Breast epithelium (tissue), 4 donors: ENCODE measurements at regions not wholly inside any gene's neighbourhood (a gene's known extent, or its start where the extent isn't known, plus 50 kb on each side); places are given as distances from the start of the nearest gene placed in this dataset.

Experiments used
- DNase-seq, 2 donors: peaks; one replicate each; pipeline ENCODE4 v3.0.0-alpha.2; 2019; ENCODE audit warnings: low spot score in 2 of 2
- H3K27ac ChIP-seq, 2 donors: fragments of 200-600 bp; sonication (generic) in 1 of 2; one replicate each; pipeline ENCODE4 v1.5.1; 2016 to 2019; ENCODE audit warnings: mild to moderate bottlenecking in 1 of 2
- H3K27me3 ChIP-seq, 2 donors: fragments of 200-600 bp; sonication (generic) in 1 of 2; one replicate each; pipeline versions ENCODE4 v1.5.1 to v1.6.0; 2017 to 2019; ENCODE audit warnings: control low read depth in 1 of 2, mild to moderate bottlenecking in 1 of 2
- H3K36me3 ChIP-seq: fragments of 200-600 bp; one replicate; pipeline ENCODE4 v1.5.1; 2019
- H3K4me1 ChIP-seq, 2 donors: fragments of 200-600 bp; sonication (generic); one replicate each; pipeline ENCODE4 v1.5.1; 2016 to 2019; ENCODE audit warnings: control low read depth in 1 of 2
- H3K4me3 ChIP-seq, 3 donors: fragments of 200-600 bp; sonication (generic); 1 replicate in 2 of 3; 2 replicates in 1 of 3; pipeline ENCODE4 v1.5.1; 2016 to 2019; ENCODE audit warnings: mild to moderate bottlenecking in 3 of 3, moderate library complexity in 2 of 3
- H3K9me3 ChIP-seq, 2 donors: fragments of 200-600 bp; sonication (generic) in 1 of 2; one replicate each; pipeline ENCODE4 v1.5.1; 2016 to 2019; ENCODE audit warnings: control low read depth in 1 of 2
- POLR2A ChIP-seq: fragments of 450-650 bp; IDR thresholded peaks from one replicate; pipeline ENCODE4 v1.6.1; 2016; ENCODE audit warnings: antibody characterized with exemption, mild to moderate bottlenecking, moderate library complexity
- POLR2AphosphoS5 ChIP-seq, 3 donors: sonication (generic); formaldehyde crosslinking; IDR thresholded peaks; one replicate each; pipeline ENCODE4 v1.6.1; 2017; ENCODE audit warnings: antibody characterized with exemption in 3 of 3
- intact Hi-C: fragments of 100-400 bp; cut with DNase I; formaldehyde crosslinking; loops from one replicate; pipeline ENCODE4 v1.15.1; 2023; ENCODE audit warnings: low total_unique reads
- TF ChIP-seq, protein P1 (sequence below), 3 donors: fragments of 450-650 bp; IDR thresholded peaks; one replicate each; pipeline ENCODE4 v1.5.1; 2016 to 2017; ENCODE audit warnings: antibody characterized with exemption in 3 of 3, mild to moderate bottlenecking in 3 of 3, moderate library complexity in 3 of 3

GRCh38 chr10:31656851-31657433 lies 271.7 kb downstream of the ARHGAP12 start:
- no peak for DNase-seq
- H3K4me1 ChIP-seq, result no peaks in the 10 kb centered on the region
- H3K9me3 ChIP-seq, result no peaks in the 10 kb centered on the region
- peak overlapping the region; percentile 4 to 23 for H3K27ac ChIP-seq
- H3K36me3 ChIP-seq, result no peaks in the 10 kb centered on the region
- TF ChIP-seq, protein P1, sequence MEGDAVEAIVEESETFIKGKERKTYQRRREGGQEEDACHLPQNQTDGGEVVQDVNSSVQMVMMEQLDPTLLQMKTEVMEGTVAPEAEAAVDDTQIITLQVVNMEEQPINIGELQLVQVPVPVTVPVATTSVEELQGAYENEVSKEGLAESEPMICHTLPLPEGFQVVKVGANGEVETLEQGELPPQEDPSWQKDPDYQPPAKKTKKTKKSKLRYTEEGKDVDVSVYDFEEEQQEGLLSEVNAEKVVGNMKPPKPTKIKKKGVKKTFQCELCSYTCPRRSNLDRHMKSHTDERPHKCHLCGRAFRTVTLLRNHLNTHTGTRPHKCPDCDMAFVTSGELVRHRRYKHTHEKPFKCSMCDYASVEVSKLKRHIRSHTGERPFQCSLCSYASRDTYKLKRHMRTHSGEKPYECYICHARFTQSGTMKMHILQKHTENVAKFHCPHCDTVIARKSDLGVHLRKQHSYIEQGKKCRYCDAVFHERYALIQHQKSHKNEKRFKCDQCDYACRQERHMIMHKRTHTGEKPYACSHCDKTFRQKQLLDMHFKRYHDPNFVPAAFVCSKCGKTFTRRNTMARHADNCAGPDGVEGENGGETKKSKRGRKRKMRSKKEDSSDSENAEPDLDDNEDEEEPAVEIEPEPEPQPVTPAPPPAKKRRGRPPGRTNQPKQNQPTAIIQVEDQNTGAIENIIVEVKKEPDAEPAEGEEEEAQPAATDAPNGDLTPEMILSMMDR (IDR thresholded peaks at IDR 0.05), result no peak
- no peak for TF ChIP-seq POLR2AphosphoS5 (IDR thresholded peaks at IDR 0.05)
- TF ChIP-seq POLR2A, result no peak
- intact Hi-C loops, result no loop called here
- no peak overlapping the region for H3K4me3 ChIP-seq
- H3K27me3 ChIP-seq, result no peaks in the 10 kb centered on the region

DNA sequence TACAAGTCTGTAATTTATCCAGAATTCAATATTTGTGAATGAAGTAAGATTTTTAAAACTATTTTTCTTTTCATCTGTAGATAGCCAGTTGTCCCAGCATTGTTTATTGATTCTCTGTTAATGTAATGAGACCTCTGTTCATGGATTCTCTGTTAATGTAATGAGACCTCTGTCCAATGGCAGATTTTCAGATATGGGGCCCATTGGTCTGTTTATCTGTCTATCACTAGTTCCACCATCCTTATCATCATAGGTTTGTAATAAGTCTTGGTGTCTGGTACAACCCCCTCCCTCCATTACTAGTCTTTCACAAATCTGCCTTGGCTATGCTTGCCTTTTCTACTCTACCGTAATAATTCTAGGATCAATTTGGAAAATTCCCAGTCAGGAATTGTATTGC lies 276.6 kb downstream of the ARHGAP12 start:
- Histone ChIP-seq H3K27ac (no peak overlapping the region), H3K27me3 (no peaks in the 10 kb centered on the region), H3K4me3 (no peak overlapping the region), H3K9me3 (no peaks in the 10 kb centered on the region), H3K36me3 (no peaks in the 10 kb centered on the region), H3K4me1 (no peaks in the 10 kb centered on the region)
- DNase-seq, result no peak
- no peak for TF ChIP-seq POLR2A
- TF ChIP-seq, protein P1 (IDR thresholded peaks at IDR 0.05), result no peak
- no peak for TF ChIP-seq POLR2AphosphoS5 (IDR thresholded peaks at IDR 0.05)
- intact Hi-C loops, result no loop called here

DNA sequence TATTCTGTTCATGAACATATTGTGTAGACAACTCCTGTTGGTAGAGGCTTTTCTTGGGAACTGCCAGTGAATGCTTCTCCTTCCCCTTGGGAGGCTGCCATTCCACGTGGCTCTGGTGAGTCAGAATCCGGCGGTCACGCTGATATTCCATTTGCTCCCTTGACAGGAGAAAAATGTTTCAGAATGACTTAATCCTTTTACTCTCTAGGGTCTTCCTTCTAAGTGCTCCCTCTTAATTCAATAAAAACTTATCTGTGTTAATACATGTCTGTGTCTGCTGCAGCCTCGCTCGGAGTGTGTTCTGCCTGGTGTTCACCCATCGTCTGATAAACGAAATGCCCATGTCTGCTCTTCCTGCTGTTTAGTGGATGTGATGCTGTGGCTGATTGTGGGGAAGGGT lies 278.6 kb downstream of the ARHGAP12 start:
- TF ChIP-seq, protein P1 (IDR thresholded peaks at IDR 0.05), result no peak
- TF ChIP-seq POLR2A, result no peak
- TF ChIP-seq POLR2AphosphoS5 (IDR thresholded peaks at IDR 0.05), result peak in 2 of 3 donors; percentile 25 to 60
- Histone ChIP-seq H3K27ac (peak overlapping the region; percentile 57 to 66), H3K4me1 (no peaks in the 10 kb centered on the region), H3K27me3 (no peaks in the 10 kb centered on the region), H3K4me3 (peak overlapping the region in 2 of 3 donors; percentile 3 to 39), H3K9me3 (no peaks in the 10 kb centered on the region), H3K36me3 (no peaks in the 10 kb centered on the region)
- DNase-seq, result peak in 1 of 2 donors; percentile 47
- intact Hi-C loops, result no loop called here

DNA sequence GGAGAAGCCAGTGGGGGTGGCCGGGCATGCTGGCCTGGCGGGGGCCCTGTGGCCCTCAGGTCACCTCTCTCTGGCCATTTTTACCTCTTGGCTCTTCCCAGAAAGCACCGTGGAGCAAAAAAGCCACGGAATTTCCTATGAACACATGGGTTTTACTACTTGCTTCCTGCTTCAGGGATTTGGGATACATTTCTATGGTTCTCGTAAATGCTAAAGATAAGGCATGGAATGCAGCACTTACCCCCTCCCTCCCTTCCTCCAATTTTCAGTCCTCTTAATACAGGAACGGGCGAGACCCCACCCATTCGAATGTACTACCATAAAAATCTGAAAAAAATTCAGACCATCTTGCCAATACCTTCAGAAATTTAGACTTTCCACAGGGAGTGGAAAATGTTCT lies 279.7 kb downstream of the ARHGAP12 start:
- TF ChIP-seq POLR2A, result no peak
- no peak for TF ChIP-seq POLR2AphosphoS5 (IDR thresholded peaks at IDR 0.05)
- TF ChIP-seq, protein P1 (IDR thresholded peaks at IDR 0.05), result no peak
- peak overlapping the region in 1 of 2 donors; percentile 55 for H3K27ac ChIP-seq
- intact Hi-C loops, result no loop called here

DNA sequence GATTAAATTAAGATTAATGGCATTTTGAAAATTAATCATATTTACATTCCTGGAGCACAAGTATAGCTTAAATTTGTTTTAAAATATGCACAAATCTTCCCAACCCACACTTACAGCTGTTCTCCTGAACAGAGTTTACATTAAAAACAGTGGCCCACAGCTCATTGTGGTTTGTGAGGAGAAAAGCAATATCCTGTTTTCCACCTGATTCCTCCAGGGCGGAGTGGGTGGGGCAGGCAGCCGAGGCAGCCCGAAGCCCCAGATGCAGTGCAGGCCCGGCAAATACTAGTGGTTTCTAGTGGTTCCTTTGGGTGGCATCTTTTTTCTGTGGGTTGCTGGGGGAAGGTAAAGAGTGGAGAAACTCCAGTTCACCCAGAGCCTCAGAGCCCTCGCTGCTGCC lies 280.8 kb downstream of the ARHGAP12 start:
- H3K36me3 ChIP-seq, result no peaks in the 10 kb centered on the region
- no peaks in the 10 kb centered on the region for H3K4me1 ChIP-seq
- no peaks in the 10 kb centered on the region for H3K27me3 ChIP-seq
- no peak overlapping the region for H3K4me3 ChIP-seq
- no peaks in the 10 kb centered on the region for H3K9me3 ChIP-seq
- H3K27ac ChIP-seq, result no peak overlapping the region
- TF ChIP-seq, protein P1 (IDR thresholded peaks at IDR 0.05), result no peak
- no peak for TF ChIP-seq POLR2A
- TF ChIP-seq POLR2AphosphoS5 (IDR thresholded peaks at IDR 0.05), result no peak
- no peak for DNase-seq
- intact Hi-C loops, result no loop called here

More for the DNA sequence above, 279.7 kb downstream of the ARHGAP12 start:
- no peak for DNase-seq
- H3K36me3 ChIP-seq, result no peaks in the 10 kb centered on the region
- no peak overlapping the region for H3K4me3 ChIP-seq
- H3K4me1 ChIP-seq, result no peaks in the 10 kb centered on the region
- no peaks in the 10 kb centered on the region for H3K9me3 ChIP-seq
- H3K27me3 ChIP-seq, result no peaks in the 10 kb centered on the region
